ENCODE measurements at regions not wholly inside any gene's neighbourhood (a gene's known extent, or its start where the extent isn't known, plus 50 kb on each side); places are given as distances from the start of the nearest gene placed in this dataset.
"Not testable (repeated sequence)": the region's sequence is repeated elsewhere in the genome, so short reads cannot be mapped to it uniquely, and the experiment has no call there.

GRCh38 chr18:33820517-33821371, 242.7 kb downstream of the ASXL3 start:
- no peak for DNase-seq (ENCODE audit: low read depth, low spot score)
- CTCF ChIA-PET: no interaction called here
- TF ChIP-seq, protein P1, sequence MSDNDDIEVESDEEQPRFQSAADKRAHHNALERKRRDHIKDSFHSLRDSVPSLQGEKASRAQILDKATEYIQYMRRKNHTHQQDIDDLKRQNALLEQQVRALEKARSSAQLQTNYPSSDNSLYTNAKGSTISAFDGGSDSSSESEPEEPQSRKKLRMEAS (IDR thresholded peaks at IDR 0.05; ENCODE audit: insufficient read depth, insufficient read length): no peak
- TF ChIP-seq EZH2 (IDR thresholded peaks at IDR 0.05; ENCODE audit: borderline replicate concordance, low read depth, low read length, severe bottlenecking): no peak
- no peak for TF ChIP-seq FOS (IDR thresholded peaks at IDR 0.05; ENCODE audit: borderline replicate concordance, insufficient read depth, low read length)
- no peak for TF ChIP-seq JUN (IDR thresholded peaks at IDR 0.05; ENCODE audit: borderline replicate concordance, insufficient read depth, insufficient read length, low read depth)
- no peak for TF ChIP-seq CTCF (IDR thresholded peaks at IDR 0.05; ENCODE audit: extremely low read depth in 1 of 2, insufficient read depth in 1 of 2, low read depth in 1 of 2, low read length in 2 of 2)
- no peak for TF ChIP-seq MYC (IDR thresholded peaks at IDR 0.05; ENCODE audit: low read depth, low read length)
- no peak for TF ChIP-seq POLR2A (IDR thresholded peaks at IDR 0.05; ENCODE audit: low read depth, low read length)
- no peak for TF ChIP-seq GATA2 (IDR thresholded peaks at IDR 0.05; ENCODE audit: insufficient read depth, insufficient read length, low read depth, low read length)
- no peak for TF ChIP-seq POLR2AphosphoS5 (IDR thresholded peaks at IDR 0.05; ENCODE audit: insufficient read depth, low read depth, low read length)
- intact Hi-C loops (cut with micrococcal nuclease): no loop called here
- H3K9ac ChIP-seq (replicated peaks; ENCODE audit: extremely low read depth, insufficient read depth, low read length): no peak overlapping the region
- dilution Hi-C loops (cut with MboI; ENCODE audit: extremely low pct_ligation_motif_present, low sequenced_read_pairs): no loop called here
- no peaks in the 10 kb centered on the region for H3K79me2 ChIP-seq (ENCODE audit: control insufficient read depth, insufficient read depth, low read length)
- no peaks in the 10 kb centered on the region for H3K36me3 ChIP-seq (ENCODE audit: control insufficient read depth in 2 of 2, extremely low read depth in 1 of 2, insufficient read depth in 2 of 2, low read length in 2 of 2)
- BruUV-seq (replicated peaks): no TSS peak
- no peaks in the 10 kb centered on the region for H3K27me3 ChIP-seq (ENCODE audit: control insufficient read depth in 2 of 2, insufficient read depth in 2 of 2, low read length in 2 of 2)
- POLR2A ChIA-PET: no interaction called here
- H4K20me1 ChIP-seq (replicated peaks; ENCODE audit: control insufficient read depth, extremely low read depth, insufficient read depth, low read length): no peaks in the 10 kb centered on the region
- H3K27ac ChIP-seq (ENCODE audit: insufficient read depth, low read depth, low read length): no peak overlapping the region
- no peaks in the 10 kb centered on the region for H3K4me1 ChIP-seq (ENCODE audit: control insufficient read depth, extremely low read depth, insufficient read depth, low read length)
- no peak overlapping the region for H3K4me2 ChIP-seq (ENCODE audit: insufficient read depth, low read length)
- no peak overlapping the region for H3K4me3 ChIP-seq (replicated peaks in 1 of 3; ENCODE audit: insufficient read depth in 1 of 3, low read depth in 1 of 3, low read length in 3 of 3)
- no peak for FAIRE-seq
- no peaks in the 10 kb centered on the region for H3K9me3 ChIP-seq (replicated peaks; ENCODE audit: control insufficient read depth, insufficient read depth, low read length)
- no peaks in the 10 kb centered on the region for H3K9me1 ChIP-seq (replicated peaks; ENCODE audit: control insufficient read depth, extremely low read depth, insufficient read depth, low read length)
- no peak overlapping the region for H2AFZ ChIP-seq (ENCODE audit: low read depth, low read length)

DNA sequence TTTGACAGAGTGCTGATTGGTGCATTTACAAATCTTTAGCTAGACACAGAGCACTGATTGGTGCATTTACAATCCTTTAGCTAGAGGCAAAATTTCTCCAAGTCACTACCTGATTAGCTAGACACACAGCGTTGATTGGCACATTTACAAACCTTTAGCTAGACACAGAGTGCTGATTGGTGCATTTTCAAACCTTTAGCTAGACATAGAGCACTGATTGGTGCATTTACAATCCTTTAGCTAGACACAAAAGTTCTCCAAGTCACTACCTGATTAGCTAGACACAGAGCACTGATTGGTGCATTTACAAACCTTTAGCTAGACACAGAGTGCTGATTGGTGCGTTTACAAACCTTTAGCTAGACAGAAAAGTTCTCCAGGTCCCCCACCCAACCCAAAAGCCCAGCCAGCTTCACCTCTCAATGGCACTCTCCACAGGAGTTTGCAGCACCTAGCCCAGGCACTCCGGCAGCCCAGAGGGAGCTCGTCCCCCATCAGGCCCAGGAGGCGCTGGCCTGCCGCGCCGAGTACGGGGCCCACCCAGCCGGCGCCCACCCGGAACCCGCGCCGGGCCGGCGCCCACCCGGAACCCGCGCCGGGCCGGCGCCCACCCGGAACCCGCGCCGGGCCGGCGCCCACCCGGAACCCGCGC, 241.8 kb downstream of the ASXL3 start:
- H3K27me3 ChIP-seq (ENCODE audit: control insufficient read depth in 2 of 2, insufficient read depth in 2 of 2, low read length in 2 of 2); FAIRE-seq; H3K9ac ChIP-seq (replicated peaks; ENCODE audit: extremely low read depth, insufficient read depth, low read length); H2AFZ ChIP-seq (ENCODE audit: low read depth, low read length); H4K20me1 ChIP-seq (replicated peaks; ENCODE audit: control insufficient read depth, extremely low read depth, insufficient read depth, low read length); H3K27ac ChIP-seq (ENCODE audit: insufficient read depth, low read depth, low read length); dilution Hi-C loops (cut with MboI; ENCODE audit: extremely low pct_ligation_motif_present, low sequenced_read_pairs); POLR2A ChIA-PET; H3K79me2 ChIP-seq (ENCODE audit: control insufficient read depth, insufficient read depth, low read length); H3K4me2 ChIP-seq (ENCODE audit: insufficient read depth, low read length); intact Hi-C loops (cut with micrococcal nuclease); BruUV-seq (replicated peaks); CTCF ChIA-PET; H3K9me3 ChIP-seq (replicated peaks; ENCODE audit: control insufficient read depth, insufficient read depth, low read length); DNase-seq (ENCODE audit: low read depth, low spot score); H3K36me3 ChIP-seq (ENCODE audit: control insufficient read depth in 2 of 2, extremely low read depth in 1 of 2, insufficient read depth in 2 of 2, low read length in 2 of 2); H3K4me1 ChIP-seq (ENCODE audit: control insufficient read depth, extremely low read depth, insufficient read depth, low read length); H3K4me3 ChIP-seq (replicated peaks in 1 of 3; ENCODE audit: insufficient read depth in 1 of 3, low read depth in 1 of 3, low read length in 3 of 3); H3K9me1 ChIP-seq (replicated peaks; ENCODE audit: control insufficient read depth, extremely low read depth, insufficient read depth, low read length): not testable (repeated sequence)

Measured in endothelial cell of umbilical vein (primary cell).